GM21528 (cell line): ENCODE measurements at regions not wholly inside any gene's neighbourhood (a gene's known extent, or its start where the extent isn't known, plus 50 kb on each side); places are given as distances from the start of the nearest gene placed in this dataset.

Source experiments
- ATAC-seq: cut with Tn5 transposase; IDR thresholded peaks from one replicate; pipeline ENCODE4 v1.9.1; 2021; ENCODE audit warnings: mild to moderate bottlenecking, moderate library complexity; ENCODE audit not compliant: unreplicated experiment, low FRiP score

DNA sequence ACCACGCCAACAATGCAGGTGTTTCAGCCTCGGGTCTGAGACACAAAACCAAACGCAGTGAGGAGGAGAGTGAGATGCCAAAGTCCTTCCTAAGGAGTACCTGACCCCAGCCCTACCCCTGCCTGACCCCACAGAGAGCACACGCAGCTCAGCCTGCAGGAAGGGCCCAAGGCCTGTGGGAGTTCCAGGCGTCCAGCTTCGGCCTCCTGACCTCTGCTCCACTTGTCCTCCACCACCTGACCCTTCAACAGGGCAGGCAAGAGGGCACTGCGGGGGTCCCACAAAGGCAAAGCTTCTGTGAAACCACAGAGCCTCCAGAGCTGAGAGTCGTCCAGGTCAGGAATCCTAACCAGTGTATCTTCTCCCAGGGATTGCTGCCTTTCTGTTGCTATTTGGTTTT is 122.0 kb upstream of the PPP2R2D start:
- no peak for ATAC-seq

DNA sequence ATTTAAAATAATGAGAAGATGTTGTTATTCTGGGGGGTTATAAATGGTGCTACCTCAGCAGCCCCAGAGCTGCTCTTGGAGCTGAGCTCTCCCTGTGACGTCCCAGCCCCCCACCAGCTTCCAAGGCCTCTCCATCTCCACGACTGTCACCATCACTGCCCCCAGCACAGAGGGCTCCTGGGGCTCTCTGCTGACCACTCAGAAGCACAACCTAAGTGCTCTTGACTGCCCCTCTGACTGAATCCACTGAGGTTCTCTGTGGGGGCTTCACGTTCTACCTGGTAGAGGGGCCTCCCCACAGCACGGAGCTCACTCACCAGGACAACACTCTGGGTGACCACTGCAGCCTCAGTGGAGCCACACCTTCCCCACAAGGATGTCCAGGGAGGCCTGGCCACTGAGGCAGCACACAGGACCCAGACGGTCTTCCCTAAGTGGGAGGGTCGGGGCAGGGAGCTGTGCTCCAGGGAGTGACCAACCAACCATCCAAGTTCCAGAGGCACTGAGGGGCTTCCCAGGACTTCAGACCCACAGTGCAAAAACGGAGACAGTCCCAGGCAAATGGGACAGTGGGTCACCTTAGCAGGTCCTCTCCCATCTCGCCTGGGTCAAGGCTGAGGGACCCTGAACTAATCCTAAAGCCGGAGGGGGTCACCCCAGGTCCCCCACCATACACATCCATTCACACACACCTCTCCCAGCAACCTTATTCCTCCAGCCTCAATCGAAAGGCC is 121.0 kb upstream of the PPP2R2D start:
- no peak for ATAC-seq

DNA sequence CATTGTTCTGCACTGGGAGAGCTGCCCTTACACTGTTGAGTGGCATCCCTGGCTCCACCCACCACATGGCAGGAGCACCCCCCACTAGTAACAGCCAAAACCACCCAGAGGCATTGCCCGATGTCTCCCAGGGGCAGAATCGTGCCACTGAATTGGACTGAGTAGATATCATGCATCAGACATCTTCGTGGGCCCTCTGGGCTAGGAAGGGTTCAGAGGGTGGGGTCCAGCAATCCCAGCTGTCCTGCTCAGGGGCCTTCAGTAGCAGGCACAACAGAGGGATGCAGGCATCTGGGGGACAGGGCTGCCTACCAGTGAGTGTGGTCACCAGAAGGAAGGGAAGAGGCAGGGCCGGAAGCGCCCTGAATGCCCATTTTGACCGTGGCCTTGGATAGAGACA is 119.7 kb upstream of the PPP2R2D start:
- no peak for ATAC-seq

DNA sequence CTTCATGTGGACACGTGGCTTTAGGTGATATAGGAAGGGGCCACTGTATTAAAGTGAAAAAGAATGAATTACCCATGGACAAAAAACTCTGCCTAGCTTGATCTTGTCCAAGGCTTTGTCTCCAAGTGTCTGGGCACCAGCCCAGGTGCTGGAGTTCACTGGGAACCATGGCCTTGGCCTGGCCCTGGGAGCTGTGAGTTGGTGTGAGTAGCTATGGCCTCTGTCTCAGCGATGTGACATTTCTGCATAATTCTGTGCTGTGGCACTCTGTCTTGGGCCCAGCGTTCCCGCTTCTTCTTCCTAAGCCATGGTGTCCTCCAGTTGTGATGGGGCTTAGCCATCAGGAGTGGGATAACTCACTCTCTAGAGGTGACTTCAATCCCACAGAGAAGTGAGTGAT is 119.0 kb upstream of the PPP2R2D start:
- no peak for ATAC-seq

DNA sequence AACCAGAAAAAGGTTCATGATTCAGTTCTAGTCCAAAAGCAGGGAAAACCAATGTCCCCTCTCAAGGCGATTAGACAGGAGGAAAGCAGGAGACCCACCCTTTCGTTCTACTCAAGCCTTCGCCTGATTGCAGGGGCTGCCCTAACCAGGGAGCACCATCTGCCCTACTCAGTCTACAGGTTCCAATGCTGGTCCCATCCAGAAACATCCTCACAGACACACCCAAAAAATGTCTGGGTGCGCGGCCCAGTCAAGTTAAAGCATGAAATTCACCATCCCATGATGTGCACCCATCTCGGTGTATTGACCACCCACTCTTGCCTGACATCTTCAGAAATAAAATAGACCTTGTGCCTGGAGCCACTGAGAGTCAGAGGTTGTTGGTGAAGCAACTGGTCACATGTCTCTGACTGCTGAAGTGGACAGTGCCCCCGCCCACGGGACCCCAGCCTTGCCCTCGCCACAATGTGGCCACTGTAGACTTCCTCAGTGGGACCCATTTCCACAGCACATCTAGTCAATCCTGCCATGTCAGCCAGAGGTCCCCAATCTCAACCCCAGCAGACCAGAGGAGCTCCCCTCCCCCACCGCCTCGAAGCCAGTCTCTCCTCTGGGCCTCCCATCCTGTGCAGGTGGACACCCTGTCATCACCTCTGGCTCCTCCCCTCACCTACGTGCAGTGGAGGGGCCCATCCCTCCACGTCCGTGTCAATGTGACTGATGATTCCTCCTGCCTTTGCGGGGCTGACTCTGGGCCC is 116.3 kb upstream of the PPP2R2D start:
- no peak for ATAC-seq

DNA sequence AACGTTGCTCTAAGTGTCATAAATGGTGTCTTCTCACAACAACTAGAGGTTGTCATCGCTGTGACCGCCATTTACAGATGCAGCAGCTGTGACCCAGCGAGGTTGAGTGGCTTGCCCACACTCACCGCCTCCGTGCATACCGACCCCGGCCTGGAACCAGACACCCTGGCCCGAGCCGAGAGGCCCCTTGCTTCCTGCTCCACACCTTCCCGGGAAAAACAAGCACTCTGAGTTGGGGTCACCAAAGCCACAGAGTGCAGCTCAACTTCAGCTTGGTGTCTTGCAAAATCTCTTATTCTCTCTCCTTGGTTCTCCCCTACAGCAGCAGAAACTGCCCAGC is 115.7 kb upstream of the PPP2R2D start:
- no peak for ATAC-seq

DNA sequence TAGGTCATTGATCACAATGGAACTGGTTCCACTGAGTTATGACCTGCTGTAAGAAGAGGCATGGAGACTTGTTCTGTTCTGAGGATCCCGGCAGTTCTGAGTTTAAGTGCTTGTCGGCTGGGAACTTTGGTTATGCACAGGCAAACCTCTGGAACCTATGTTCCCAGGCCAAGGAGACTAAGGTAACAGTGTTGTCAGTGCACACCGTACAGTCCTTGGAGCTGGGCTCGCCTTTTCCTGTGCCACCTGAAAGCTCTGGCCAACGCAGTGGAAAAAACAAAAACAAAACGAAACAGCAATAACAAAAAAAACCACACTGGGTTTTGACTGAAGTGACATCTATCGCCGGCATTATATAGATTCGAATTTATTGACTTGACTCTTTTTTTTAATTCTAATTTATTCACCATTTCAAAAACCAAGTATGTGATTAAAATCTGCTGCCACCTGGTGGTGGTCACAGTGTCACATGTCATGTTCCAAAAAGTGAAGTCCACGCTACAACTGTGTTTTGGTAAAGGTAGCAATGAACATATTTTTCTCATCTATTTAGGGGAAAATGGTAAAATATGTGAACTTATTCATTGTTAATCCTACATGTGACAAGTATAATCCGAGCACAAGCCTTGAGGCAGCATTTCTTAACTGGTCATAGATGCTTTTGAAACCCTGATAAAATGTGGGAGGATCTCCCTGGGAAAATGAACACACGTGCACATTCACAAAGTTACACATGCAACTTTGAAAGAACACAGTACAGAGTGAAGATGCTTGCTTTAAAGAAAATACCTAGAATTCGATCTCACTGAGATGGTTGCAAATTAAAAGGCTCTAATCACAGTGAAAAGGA is 113.8 kb upstream of the PPP2R2D start:
- ATAC-seq: no peak

DNA sequence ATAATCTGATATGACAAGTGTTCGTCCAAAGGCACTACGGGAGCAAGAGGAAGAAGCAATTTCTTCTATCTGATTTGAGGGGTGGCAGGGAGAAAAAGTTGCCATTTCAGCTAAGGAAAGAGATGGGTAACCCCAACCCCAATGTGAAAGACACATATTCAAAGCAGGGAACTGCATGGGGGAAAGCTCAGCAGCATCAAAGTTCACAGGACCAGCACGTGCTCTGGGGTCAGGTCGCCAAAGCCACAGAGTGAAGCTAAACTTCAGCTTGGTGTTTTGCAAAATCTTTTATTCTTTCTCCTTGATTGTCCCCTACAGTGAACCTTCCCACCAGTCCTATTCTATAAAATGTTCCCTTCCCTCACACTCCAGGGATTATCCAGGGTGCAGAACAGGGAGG is 112.8 kb upstream of the PPP2R2D start:
- no peak for ATAC-seq

DNA sequence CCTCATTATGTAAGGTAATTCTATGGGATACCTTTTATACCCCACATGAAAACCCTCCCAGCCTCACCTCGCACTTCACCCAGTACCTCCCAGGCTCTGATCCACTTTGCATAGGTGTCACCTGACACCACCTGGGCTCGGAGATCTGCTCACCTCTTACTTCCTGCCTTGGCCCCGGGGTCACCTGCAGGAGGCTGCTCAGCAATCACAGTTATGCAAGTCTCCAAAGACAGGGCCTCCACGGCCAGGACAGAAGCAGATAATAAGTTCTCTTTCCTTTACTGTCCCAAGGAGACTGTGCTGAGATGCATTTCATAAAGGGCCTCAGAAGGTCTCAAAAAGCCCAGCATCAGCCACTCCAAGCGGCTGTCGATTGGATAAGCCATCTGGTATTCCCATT is 112.4 kb upstream of the PPP2R2D start:
- ATAC-seq: no peak

DNA sequence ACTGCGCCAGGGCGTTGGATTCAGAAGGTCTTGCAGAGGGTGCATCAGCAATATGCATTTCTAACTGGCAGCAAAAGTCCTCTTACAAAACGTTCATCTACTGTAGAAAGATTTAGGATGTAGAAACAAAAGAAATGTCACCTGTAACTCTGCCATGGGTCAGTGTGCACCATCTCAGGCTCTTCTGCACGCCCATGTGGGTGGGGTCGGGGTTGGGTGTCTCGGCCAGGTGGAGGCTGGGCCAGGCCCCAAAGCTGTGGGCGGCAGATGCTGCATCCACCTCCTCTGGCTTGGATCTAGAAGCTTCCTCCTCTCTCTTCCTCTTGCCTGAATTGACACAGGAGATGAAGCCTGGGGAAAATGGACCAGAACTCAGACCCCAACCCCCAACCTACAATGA is 111.3 kb upstream of the PPP2R2D start:
- ATAC-seq: no peak

DNA sequence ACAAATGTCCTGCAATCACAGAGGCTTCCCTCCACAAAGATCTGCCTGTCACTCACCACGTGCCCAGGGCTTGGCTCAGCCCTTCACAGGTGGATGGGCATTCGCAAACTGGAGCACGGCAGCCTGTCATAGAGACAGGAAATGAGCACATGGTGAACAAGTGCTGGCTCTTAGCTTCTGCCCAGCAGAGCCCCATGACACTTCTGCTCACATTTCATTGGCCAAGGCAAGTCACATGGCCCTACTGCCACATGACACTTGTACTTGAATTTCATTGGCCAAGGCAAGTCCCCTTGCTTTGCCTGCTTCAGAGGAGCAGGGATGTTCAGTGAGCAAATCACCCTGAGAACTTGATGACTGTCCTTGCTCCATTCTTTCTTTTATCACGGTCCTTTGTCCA is 110.8 kb upstream of the PPP2R2D start:
- no peak for ATAC-seq

DNA sequence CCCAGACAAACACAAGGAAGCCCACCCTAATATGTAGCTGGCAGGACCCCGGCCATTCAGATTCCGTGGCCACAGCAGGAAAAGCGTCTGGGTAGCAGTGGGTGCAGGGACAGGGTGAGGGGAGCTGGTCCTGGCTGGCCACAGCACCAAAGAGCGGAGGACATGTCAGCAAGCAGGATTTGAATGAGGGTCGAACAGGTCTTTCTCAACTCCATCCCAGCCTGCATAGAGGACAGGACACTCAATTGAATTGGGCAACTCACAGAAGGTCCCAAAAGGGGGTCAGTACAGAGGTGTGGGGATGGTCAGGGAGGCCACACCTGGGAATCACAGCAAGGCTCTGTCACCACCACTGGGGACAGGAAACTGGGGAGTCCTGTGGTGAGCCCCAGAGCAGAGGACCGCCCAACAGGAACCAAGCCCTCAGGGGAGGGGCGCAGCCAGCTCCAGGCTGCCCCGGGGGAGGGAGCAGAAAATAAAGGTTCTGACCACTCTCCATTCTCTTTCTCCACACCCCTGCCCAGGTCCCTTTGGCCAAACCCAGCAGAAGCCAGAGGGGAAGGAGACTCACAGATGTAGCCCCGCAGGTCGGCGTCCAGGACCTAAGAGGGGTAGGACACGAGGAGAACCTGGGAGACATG is 108.7 kb upstream of the PPP2R2D start:
- ATAC-seq: no peak

DNA sequence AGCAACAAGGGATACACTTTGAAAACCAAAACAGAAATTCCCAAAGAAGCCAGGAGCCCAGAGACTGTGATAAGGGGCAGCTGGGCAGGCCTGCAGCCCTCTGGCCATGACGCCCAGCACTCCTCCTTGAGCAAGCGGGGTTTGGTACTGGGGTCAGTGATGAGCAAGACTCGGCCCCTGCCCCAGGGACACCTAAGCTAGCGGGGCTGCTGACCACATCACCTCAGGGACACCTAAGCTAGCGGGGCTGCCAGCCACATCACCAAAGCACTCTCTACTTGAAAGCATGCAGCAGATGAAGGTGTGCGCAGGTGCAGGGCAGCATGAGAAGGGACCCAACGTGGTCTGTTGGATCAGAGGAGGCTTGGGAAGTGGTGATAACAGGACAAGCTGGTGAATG is 108.0 kb upstream of the PPP2R2D start:
- no peak for ATAC-seq

DNA sequence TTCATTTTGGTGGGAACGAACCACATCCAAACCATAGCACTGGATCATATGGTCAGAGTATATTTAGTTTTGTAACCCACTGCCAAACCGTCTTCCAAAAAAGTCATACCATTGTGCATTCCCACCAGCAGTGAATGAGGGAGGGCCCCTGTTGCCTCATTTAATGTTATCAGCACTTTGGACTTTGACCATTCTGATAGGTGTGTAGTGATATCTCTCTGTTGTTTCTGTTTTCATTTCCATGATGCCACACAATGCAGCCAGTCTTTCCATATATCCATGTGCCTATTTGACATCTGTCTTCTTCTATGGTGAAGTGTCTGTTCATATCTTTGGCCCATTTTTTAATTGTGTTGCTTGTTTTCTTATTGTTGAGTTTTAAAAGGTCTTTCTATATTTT is 105.0 kb upstream of the PPP2R2D start:
- ATAC-seq: no peak

DNA sequence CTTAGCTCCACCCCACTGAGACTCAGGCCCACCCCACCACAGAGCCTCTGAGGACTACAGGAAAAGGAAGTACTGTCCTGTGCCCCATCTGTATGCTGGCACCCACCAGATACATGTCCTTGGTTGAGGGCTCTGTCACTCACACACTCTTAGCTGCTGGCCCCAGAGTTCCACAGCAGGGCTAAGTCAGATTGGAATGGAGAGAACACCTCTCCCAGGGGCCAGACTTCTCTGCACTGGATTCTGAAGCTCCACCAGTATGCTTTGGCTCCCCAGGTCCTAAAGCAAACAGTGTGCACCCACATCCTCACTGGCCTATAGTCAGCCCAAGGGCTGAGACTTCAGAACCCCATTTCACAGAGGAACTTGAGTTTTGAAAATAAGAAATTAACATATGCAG is 103.2 kb upstream of the PPP2R2D start:
- no peak for ATAC-seq

DNA sequence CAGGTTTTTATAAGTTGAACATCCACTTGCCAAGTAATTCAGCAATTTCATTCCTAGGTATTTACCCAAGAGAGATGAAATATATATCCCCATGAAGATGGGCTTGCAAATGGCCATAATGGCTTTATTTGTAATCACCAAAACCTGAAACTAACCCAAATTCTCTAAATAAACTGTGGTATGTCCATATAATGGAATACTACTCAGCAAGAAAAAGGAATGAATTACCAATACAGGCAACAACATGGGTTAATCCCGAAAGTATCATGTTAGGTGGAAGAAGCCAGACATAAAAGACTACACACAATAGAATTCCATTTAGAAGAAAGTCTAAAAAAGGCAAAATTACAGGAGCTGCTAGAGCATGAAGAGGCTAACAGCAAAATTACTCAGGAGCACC is 101.4 kb upstream of the PPP2R2D start:
- ATAC-seq: no peak

DNA sequence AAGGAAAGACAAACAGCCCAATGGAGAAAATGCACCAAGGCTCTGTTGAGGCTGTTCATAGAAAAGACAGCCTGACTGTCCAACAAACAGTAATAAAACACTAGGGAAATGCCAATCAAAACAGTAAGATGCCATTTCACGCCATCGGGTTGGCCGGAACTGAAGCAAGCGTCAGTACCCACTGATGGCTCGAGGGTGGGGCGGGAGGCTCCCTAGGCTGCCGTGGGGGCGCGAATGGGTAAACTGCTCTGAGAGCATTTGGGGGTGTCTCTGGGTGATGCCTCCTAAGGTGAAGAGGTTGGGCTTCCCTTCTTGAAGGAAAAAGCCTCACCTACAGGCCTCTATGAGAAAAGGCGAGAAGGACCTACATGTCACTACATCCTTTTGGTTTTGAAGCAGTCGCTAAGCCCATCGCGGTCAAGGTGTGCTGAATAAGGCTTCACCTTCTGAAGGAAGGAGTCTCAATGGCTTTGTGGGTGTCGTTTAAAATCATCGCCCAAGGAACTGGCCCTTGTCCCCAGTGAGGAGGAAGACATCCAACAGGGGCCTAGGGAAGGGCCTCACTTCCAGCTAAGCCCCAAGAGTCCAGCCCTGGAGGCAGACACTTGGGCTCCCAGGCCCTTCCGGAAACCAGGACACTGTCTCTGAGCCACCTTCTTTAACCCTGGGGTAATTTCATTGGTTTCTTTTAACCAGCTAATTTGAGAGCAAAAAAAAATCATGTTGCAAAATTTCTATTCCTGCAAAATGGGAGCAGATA is 98.5 kb upstream of the PPP2R2D start:
- no peak for ATAC-seq

DNA sequence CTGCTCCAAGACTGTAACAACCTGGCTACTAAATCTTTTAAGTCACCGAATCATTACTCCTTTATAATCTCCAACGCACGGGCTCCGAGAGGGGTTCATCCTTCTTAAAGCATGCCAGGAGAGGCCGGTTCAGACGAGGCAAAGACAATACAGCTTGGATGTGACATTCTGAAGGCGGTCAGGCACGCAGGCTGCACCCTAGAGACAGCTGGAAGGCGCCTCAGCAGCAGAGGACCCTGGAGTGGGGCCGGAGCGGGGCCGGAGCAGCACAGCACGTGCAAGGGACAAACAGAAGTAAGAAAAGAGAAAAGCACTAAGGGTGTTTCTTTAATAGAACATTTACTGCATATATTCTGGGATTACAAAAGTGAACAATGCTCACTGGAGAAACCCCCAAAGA is 97.8 kb upstream of the PPP2R2D start:
- no peak for ATAC-seq

DNA sequence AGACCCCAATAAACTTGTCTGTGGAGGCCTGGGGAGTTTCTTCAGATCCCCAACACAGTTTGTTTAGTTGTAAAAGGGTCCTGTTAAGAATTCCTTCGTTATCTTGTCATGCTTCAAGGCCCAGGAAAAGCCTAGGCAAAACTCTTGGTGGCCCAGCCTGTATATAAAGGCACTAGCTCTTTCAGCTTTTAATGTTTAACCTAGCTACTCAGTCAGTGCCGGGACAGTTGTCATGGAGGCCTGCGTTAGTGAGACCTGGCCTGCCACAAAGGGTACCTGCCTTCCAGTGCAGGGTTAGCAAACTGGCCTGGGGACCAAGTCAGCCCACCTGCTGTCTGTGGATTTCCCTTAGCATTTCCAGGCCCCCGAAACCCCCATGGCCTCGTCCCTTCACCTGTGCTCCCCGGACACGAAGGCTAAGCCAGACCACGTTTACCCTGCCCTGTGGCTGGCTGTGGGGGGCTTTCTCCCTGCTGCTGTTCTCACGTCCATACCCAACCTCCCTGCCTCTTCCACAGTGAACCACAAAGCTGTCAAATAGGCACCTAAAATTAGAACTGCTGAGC is 96.9 kb upstream of the PPP2R2D start:
- no peak for ATAC-seq
